Cardiac septum (tissue), 1 donor: ENCODE measurements at regions not wholly inside any gene's neighbourhood (a gene's known extent, or its start where the extent isn't known, plus 50 kb on each side); places are given as distances from the start of the nearest gene placed in this dataset.
"Not testable (repeated sequence)": the region's sequence is repeated elsewhere in the genome, so short reads cannot be mapped to it uniquely, and the experiment has no call there.

Experiments
- DNase-seq: peaks from one replicate; pipeline ENCODE4 v3.0.0-alpha.2; 2020; ENCODE audit warnings: low spot score
- intact Hi-C: fragments of 100-400 bp; cut with DNase I; formaldehyde crosslinking; loops from one replicate; pipeline ENCODE4 v1.14.0; 2022
- donor health status: DM: no; HTN: no; CAD: no.

GRCh38 chr15:85196697-85197096, 183.7 kb upstream of the AKAP13 start:
- intact Hi-C loops, DNase-seq: not testable (repeated sequence)

GRCh38 chr15:85197582-85197981, 182.8 kb upstream of the AKAP13 start:
- intact Hi-C loops: not testable (repeated sequence)

GRCh38 chr15:85198432-85198831, 182.0 kb upstream of the AKAP13 start:
- DNase-seq, intact Hi-C loops: not testable (repeated sequence)

More at GRCh38 chr15:85197582-85197981, 182.8 kb upstream of the AKAP13 start:
- not testable (repeated sequence) for DNase-seq

- DNase-seq, intact Hi-C loops: not testable (repeated sequence)
These were observed 180.2 kb upstream of the AKAP13 start for GRCh38 chr15:85200215-85200614.

GRCh38 chr15:85201118-85201793, 179.1 kb upstream of the AKAP13 start:
- DNase-seq, intact Hi-C loops: not testable (repeated sequence)

GRCh38 chr15:85204481-85204880, 175.9 kb upstream of the AKAP13 start:
- intact Hi-C loops, DNase-seq: not testable (repeated sequence)

- DNase-seq, intact Hi-C loops: not testable (repeated sequence)
These were observed 146.5 kb upstream of the AKAP13 start for GRCh38 chr15:85233791-85234325.

- DNase-seq, intact Hi-C loops: not testable (repeated sequence)
These were observed 145.8 kb upstream of the AKAP13 start for GRCh38 chr15:85234450-85235196.

GRCh38 chr15:85244056-85244455, 136.3 kb upstream of the AKAP13 start:
- intact Hi-C loops, DNase-seq: not testable (repeated sequence)

- intact Hi-C loops: not testable (repeated sequence)
These were observed 129.4 kb upstream of the AKAP13 start for GRCh38 chr15:85250938-85251542.

GRCh38 chr15:85253196-85253915, 127.0 kb upstream of the AKAP13 start:
- intact Hi-C loops: not testable (repeated sequence)
- peak; percentile 41 for DNase-seq

More at GRCh38 chr15:85250938-85251542, 129.4 kb upstream of the AKAP13 start:
- peak; percentile 64 for DNase-seq

- intact Hi-C loops: not testable (repeated sequence)
- DNase-seq: peak; percentile 63
These were observed 125.4 kb upstream of the AKAP13 start for GRCh38 chr15:85254961-85255360.

GRCh38 chr15:85255502-85255901, 124.9 kb upstream of the AKAP13 start:
- intact Hi-C loops: not testable (repeated sequence)
- peak; percentile 76 for DNase-seq

- intact Hi-C loops: not testable (repeated sequence)
- DNase-seq: peak; percentile 86
These were observed 124.1 kb upstream of the AKAP13 start for GRCh38 chr15:85256009-85256997.

- DNase-seq: peak; percentile 71
These were observed 122.3 kb upstream of the AKAP13 start for GRCh38 chr15:85258062-85258445.

GRCh38 chr15:85258559-85259209, 121.7 kb upstream of the AKAP13 start:
- DNase-seq: peak; percentile 72

More at GRCh38 chr15:85258062-85258445, 122.3 kb upstream of the AKAP13 start:
- intact Hi-C loops: not testable (repeated sequence)

GRCh38 chr15:85260526-85260925, 119.9 kb upstream of the AKAP13 start:
- intact Hi-C loops: not testable (repeated sequence)
- peak; percentile 69 for DNase-seq

More at GRCh38 chr15:85258559-85259209, 121.7 kb upstream of the AKAP13 start:
- intact Hi-C loops: not testable (repeated sequence)
